ENCODE measurements at regions not wholly inside any gene's neighbourhood (a gene's known extent, or its start where the extent isn't known, plus 50 kb on each side); places are given as distances from the start of the nearest gene placed in this dataset.

DNA sequence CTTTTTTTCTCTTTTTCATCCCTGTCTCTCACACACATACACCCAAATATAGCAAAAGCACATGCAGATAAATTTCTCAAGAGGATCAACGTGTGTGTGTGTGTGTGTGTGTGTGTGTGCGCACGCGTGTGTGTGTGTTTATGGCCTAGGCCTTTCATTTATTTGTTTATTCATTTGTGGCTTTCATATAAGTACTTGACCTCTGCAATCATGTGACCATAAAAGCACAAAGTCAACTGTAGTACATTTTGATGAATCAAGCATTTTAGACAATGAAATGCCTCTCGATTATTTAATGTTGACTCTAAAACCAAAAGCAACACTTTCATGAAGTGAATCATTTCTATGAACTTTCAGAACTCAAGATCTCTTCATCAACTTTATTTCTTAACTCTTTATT is 194.1 kb upstream of the ADGRL2 start:
- ChIA-PET CTCF (no interaction called here), POLR2A (ENCODE audit: low non-redundant PET) (no interaction called here)
- Histone ChIP-seq H3K27ac (ENCODE audit: low read depth, low read length, poor library complexity, severe bottlenecking) (no peak overlapping the region), H3K36me3 (ENCODE audit: insufficient read depth, low read length, poor library complexity, severe bottlenecking) (no peaks in the 10 kb centered on the region), H3K4me3 (ENCODE audit: low read depth, low read length, poor library complexity, severe bottlenecking) (no peak overlapping the region), H3K9me3 (ENCODE audit: low read depth, low read length, poor library complexity, severe bottlenecking) (no peaks in the 10 kb centered on the region), H3K27me3 (replicated peaks; ENCODE audit: insufficient read depth, low read depth, low read length, poor library complexity) (no peaks in the 10 kb centered on the region), H3K4me1 (ENCODE audit: insufficient read depth, low read length, poor library complexity, severe bottlenecking) (no peaks in the 10 kb centered on the region)
- no TSS peak for BruUV-seq (replicated peaks)
- intact Hi-C loops (cut with micrococcal nuclease; ENCODE audit: unreplicated experiment) = no loop called here
- DNase-seq (ENCODE audit: low spot score) = no peak
- no peak for TF ChIP-seq EZH2 (IDR thresholded peaks at IDR 0.05; ENCODE audit: borderline replicate concordance, low read depth, low read length, poor library complexity, severe bottlenecking)
- TF ChIP-seq, protein P1, sequence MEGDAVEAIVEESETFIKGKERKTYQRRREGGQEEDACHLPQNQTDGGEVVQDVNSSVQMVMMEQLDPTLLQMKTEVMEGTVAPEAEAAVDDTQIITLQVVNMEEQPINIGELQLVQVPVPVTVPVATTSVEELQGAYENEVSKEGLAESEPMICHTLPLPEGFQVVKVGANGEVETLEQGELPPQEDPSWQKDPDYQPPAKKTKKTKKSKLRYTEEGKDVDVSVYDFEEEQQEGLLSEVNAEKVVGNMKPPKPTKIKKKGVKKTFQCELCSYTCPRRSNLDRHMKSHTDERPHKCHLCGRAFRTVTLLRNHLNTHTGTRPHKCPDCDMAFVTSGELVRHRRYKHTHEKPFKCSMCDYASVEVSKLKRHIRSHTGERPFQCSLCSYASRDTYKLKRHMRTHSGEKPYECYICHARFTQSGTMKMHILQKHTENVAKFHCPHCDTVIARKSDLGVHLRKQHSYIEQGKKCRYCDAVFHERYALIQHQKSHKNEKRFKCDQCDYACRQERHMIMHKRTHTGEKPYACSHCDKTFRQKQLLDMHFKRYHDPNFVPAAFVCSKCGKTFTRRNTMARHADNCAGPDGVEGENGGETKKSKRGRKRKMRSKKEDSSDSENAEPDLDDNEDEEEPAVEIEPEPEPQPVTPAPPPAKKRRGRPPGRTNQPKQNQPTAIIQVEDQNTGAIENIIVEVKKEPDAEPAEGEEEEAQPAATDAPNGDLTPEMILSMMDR (conservative IDR thresholded peaks at IDR 0.05; ENCODE audit: low read depth, low read length) = no peak

DNA sequence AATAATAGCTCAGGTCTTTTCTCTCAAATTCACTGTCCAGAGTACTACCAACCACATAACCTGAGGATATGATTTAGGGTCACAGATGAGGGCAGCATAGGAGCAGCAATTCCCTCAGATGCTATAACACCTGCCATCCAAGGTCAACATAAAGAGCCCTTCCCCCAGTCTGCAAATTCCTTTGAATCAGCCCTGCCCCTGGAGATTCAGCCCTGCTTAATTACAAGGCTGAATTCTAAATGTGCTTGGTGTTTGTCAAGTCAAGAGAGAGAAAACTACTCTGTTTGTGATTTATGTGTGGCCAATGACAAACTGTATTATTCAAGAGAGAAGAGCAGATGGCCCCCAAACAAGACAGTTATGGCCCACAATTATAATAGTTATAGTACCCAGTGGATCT is 195.7 kb upstream of the ADGRL2 start:
- H3K36me3 ChIP-seq (ENCODE audit: insufficient read depth, low read length, poor library complexity, severe bottlenecking) = no peaks in the 10 kb centered on the region
- intact Hi-C loops (cut with micrococcal nuclease; ENCODE audit: unreplicated experiment) = no loop called here
- ChIA-PET CTCF (no interaction called here), POLR2A (ENCODE audit: low non-redundant PET) (no interaction called here)
- no peak for TF ChIP-seq EZH2 (IDR thresholded peaks at IDR 0.05; ENCODE audit: borderline replicate concordance, low read depth, low read length, poor library complexity, severe bottlenecking)
- TF ChIP-seq, protein P1 (conservative IDR thresholded peaks at IDR 0.05; ENCODE audit: low read depth, low read length) = no peak
- H3K4me1 ChIP-seq (ENCODE audit: insufficient read depth, low read length, poor library complexity, severe bottlenecking) = no peaks in the 10 kb centered on the region
- H3K9me3 ChIP-seq (ENCODE audit: low read depth, low read length, poor library complexity, severe bottlenecking) = no peaks in the 10 kb centered on the region
- no peak overlapping the region for H3K27ac ChIP-seq (ENCODE audit: low read depth, low read length, poor library complexity, severe bottlenecking)
- no TSS peak for BruUV-seq (replicated peaks)
- DNase-seq (ENCODE audit: low spot score) = no peak
- H3K27me3 ChIP-seq (replicated peaks; ENCODE audit: insufficient read depth, low read depth, low read length, poor library complexity) = no peaks in the 10 kb centered on the region
- no peak overlapping the region for H3K4me3 ChIP-seq (ENCODE audit: low read depth, low read length, poor library complexity, severe bottlenecking)

DNA sequence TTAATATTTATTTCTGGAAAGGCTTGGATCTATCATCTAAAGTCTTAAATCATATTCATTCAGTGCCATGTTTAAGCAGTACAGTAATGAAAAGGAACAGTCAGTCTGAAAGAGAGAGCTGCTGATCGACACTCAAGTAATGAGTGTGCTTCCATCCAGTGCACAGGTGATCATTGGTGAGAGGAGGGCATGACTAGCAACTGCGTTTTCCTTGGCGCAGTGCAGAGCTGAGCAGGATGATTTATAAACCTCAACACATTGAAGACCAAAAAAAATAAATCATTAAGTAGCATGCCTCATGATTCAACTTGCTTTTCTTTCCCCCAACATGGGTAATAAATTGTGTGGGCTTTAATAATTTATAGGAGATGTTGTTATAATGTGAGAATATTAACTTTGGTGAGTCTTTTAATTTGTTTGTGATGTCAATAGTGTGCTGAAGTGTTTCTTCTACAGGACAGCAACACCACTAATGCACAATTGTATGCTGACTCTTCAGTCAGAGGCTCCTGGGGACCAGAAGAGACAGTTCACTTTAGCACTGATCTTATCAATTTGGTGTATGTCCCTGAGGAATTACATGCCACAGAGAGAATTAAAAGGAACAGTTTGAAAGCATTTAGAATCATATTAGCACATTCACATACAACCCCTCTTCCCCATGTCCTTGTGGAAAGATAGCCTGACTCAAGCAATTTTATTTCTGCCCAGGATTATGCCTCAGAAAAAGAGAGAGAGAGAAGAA is 199.7 kb upstream of the ADGRL2 start:
- H3K36me3 ChIP-seq (ENCODE audit: insufficient read depth, low read length, poor library complexity, severe bottlenecking) = no peaks in the 10 kb centered on the region
- TF ChIP-seq, protein P1 (conservative IDR thresholded peaks at IDR 0.05; ENCODE audit: low read depth, low read length) = no peak
- no peaks in the 10 kb centered on the region for H3K9me3 ChIP-seq (ENCODE audit: low read depth, low read length, poor library complexity, severe bottlenecking)
- DNase-seq (ENCODE audit: low spot score) = peak; percentile 4
- H3K27ac ChIP-seq (ENCODE audit: low read depth, low read length, poor library complexity, severe bottlenecking) = no peak overlapping the region
- H3K4me1 ChIP-seq (ENCODE audit: insufficient read depth, low read length, poor library complexity, severe bottlenecking) = no peaks in the 10 kb centered on the region
- BruUV-seq (replicated peaks) = no TSS peak
- intact Hi-C loops (cut with micrococcal nuclease; ENCODE audit: unreplicated experiment) = no loop called here
- no peak overlapping the region for H3K4me3 ChIP-seq (ENCODE audit: low read depth, low read length, poor library complexity, severe bottlenecking)
- ChIA-PET POLR2A (ENCODE audit: low non-redundant PET) (no interaction called here), CTCF (no interaction called here)
- no peaks in the 10 kb centered on the region for H3K27me3 ChIP-seq (replicated peaks; ENCODE audit: insufficient read depth, low read depth, low read length, poor library complexity)

All from A673 (cell line).